A549 (cell line): ENCODE measurements at regions not wholly inside any gene's neighbourhood (a gene's known extent, or its start where the extent isn't known, plus 50 kb on each side); places are given as distances from the start of the nearest gene placed in this dataset.

Source experiments
- ATAC-seq, 2 experiments: fragments of 200-7000 bp in 1 of 2; fragments of >200 bp in 1 of 2; cut with Nextera tagmentation in 1 of 2; cut with Tn5 transposase in 1 of 2; 3 replicates each; pipeline versions ENCODE4 v1.8.0 to v1.9.1; 2018 to 2020; ENCODE audit warnings: mild to moderate bottlenecking in 1 of 2, moderate library complexity in 1 of 2
- CTCF ChIA-PET: fragments of 300-600 bp; sonication (Branson Sonifier 250); formaldehyde crosslinking; extraction: SDS; loops from one replicate; lab custom pipeline; 2021; ENCODE audit warnings: antibody characterized with exemption, inconsistent platforms; lab: Yijun Ruan, JAX
- POLR2A ChIA-PET: fragments of 350-600 bp; formaldehyde crosslinking; extraction: SDS; loops from one replicate; lab custom pipeline; 2021; ENCODE audit warnings: antibody characterized with exemption, inconsistent platforms; lab: Yijun Ruan, JAX
- DNase-seq, 2 experiments: peaks; one replicate each; pipeline versions ENCODE4 v3.0.0 to v3.0.0-alpha.2; 2011 to 2016; ENCODE audit warnings: low read depth in 1 of 2, low spot score in 1 of 2
- FAIRE-seq: peaks from 2 replicates; lab custom pipeline; 2011; peaks lifted over from hg19 to GRCh38; lab: Jason Lieb, UNC
- H3K27ac ChIP-seq, 2 experiments: fragments of >200 bp; sonication (Bioruptor Twin); formaldehyde crosslinking; 3 replicates each; pipeline ENCODE4 v1.5.1; 2016 to 2017
- H3K4me1 ChIP-seq: fragments of >200 bp; sonication (Bioruptor Twin); formaldehyde crosslinking; 3 replicates; pipeline ENCODE4 v1.6.1; 2016
- H3K4me2 ChIP-seq: fragments of >200 bp; sonication (Bioruptor Twin); formaldehyde crosslinking; 3 replicates; pipeline ENCODE4 v1.6.1; 2016
- H3K4me3 ChIP-seq: fragments of >200 bp; sonication (Bioruptor Twin); formaldehyde crosslinking; 3 replicates; pipeline ENCODE4 v1.5.1; 2016
- H3K9me3 ChIP-seq: fragments of >200 bp; sonication (Bioruptor Twin); formaldehyde crosslinking; 3 replicates; pipeline ENCODE4 v1.6.1; 2016
- BHLHE40 ChIP-seq: IDR thresholded peaks from 2 replicates; pipeline ENCODE4 v1.6.1; 2012; ENCODE audit warnings: low read depth, low read length, inconsistent platforms
- EHMT2 ChIP-seq: fragments of 200-600 bp; sonication (generic); IDR thresholded peaks from 2 replicates; pipeline ENCODE4 v1.6.1; 2016; ENCODE audit warnings: antibody characterized with exemption, low read depth, mild to moderate bottlenecking, moderate library complexity
- ESRRA ChIP-seq: fragments of 150-350 bp; IDR thresholded peaks from 2 replicates; pipeline ENCODE4 v1.6.1; 2014; ENCODE audit warnings: mild to moderate bottlenecking, low read length, borderline replicate concordance
- FOXS1 ChIP-seq: fragments of 250-450 bp; sonication (Bioruptor Pico); IDR thresholded peaks from 2 replicates; pipeline ENCODE4 v1.5.0; 2020; ENCODE audit warnings: mild to moderate bottlenecking, moderate library complexity
- HDAC2 ChIP-seq: fragments of 200-600 bp; sonication (generic); IDR thresholded peaks from 2 replicates; pipeline ENCODE4 v1.6.1; 2016
- HEYL ChIP-seq: fragments of 250-450 bp; sonication (Bioruptor Pico); IDR thresholded peaks from 2 replicates; pipeline ENCODE4 v1.8.0; 2021; ENCODE audit warnings: mild to moderate bottlenecking, moderate library complexity
- JUNB ChIP-seq: fragments of >200 bp; sonication (Bioruptor Twin); formaldehyde crosslinking; IDR thresholded peaks from 2 replicates; pipeline ENCODE4 v1.6.1; 2016
- MAFK ChIP-seq: fragments of 450-650 bp; IDR thresholded peaks from 2 replicates; pipeline ENCODE4 v1.6.1; 2014; ENCODE audit not compliant: partially characterized antibody
- NR3C1 ChIP-seq: fragments of >200 bp; sonication (Bioruptor Twin); formaldehyde crosslinking; IDR thresholded peaks from 3 replicates; pipeline ENCODE4 v1.6.1; 2017
- POLR2AphosphoS2 ChIP-seq: conservative IDR thresholded peaks from 2 replicates; pipeline ENCODE4 v1.6.1; 2012; ENCODE audit warnings: low read length, improper control_type of control experiment, inconsistent platforms
- RARB ChIP-seq: fragments of 250-450 bp; sonication (Bioruptor Pico); IDR thresholded peaks from 2 replicates; pipeline ENCODE4 v1.8.0; 2021; ENCODE audit warnings: mild to moderate bottlenecking, moderate library complexity
- RFX5 ChIP-seq: fragments of 450-650 bp; IDR thresholded peaks from 2 replicates; pipeline ENCODE4 v1.7.1; 2014; ENCODE audit warnings: antibody characterized with exemption, mild to moderate bottlenecking, moderate library complexity
- TP53 ChIP-seq: fragments of 250-450 bp; sonication (Bioruptor Pico); IDR thresholded peaks from 2 replicates; pipeline ENCODE4 v1.5.0; 2021; ENCODE audit warnings: mild to moderate bottlenecking, moderate library complexity
- ZC3H11A ChIP-seq: fragments of 450-650 bp; IDR thresholded peaks from 2 replicates; pipeline ENCODE4 v1.6.1; 2014; ENCODE audit warnings: antibody characterized with exemption, mild to moderate bottlenecking
- ZNF302 ChIP-seq: fragments of 250-450 bp; sonication (Bioruptor Pico); IDR thresholded peaks from 2 replicates; pipeline ENCODE4 v1.9.0; 2021; ENCODE audit warnings: inconsistent platforms, mild to moderate bottlenecking, moderate library complexity
- WGBS: methylation state at CpG from one replicate; pipeline ENCODE4 v1.1.6; 2017; ENCODE audit errors: missing lambda C conversion rate; 5-methylcytosine and 5-hydroxymethylcytosine counted together
- TF ChIP-seq, protein P1 (sequence below): fragments of 150-350 bp; IDR thresholded peaks from 2 replicates; pipeline ENCODE4 v1.6.1; 2014; ENCODE audit warnings: low read depth, mild to moderate bottlenecking, low read length
- TF ChIP-seq, protein P2 (sequence below): fragments of 200-600 bp; sonication (generic); IDR thresholded peaks from 2 replicates; pipeline ENCODE4 v1.6.1; 2016; ENCODE audit warnings: antibody characterized with exemption, mild to moderate bottlenecking, moderate library complexity
- TF ChIP-seq, protein P3 (sequence below): fragments of 250-450 bp; sonication (Bioruptor Pico); IDR thresholded peaks from 2 replicates; pipeline ENCODE4 v1.5.0; 2021; ENCODE audit warnings: mild to moderate bottlenecking, moderate library complexity, borderline replicate concordance
- TF ChIP-seq, protein P4 (sequence below): IDR thresholded peaks from 2 replicates; pipeline ENCODE4 v1.6.1; 2012; ENCODE audit warnings: low read depth, borderline replicate concordance

DNA sequence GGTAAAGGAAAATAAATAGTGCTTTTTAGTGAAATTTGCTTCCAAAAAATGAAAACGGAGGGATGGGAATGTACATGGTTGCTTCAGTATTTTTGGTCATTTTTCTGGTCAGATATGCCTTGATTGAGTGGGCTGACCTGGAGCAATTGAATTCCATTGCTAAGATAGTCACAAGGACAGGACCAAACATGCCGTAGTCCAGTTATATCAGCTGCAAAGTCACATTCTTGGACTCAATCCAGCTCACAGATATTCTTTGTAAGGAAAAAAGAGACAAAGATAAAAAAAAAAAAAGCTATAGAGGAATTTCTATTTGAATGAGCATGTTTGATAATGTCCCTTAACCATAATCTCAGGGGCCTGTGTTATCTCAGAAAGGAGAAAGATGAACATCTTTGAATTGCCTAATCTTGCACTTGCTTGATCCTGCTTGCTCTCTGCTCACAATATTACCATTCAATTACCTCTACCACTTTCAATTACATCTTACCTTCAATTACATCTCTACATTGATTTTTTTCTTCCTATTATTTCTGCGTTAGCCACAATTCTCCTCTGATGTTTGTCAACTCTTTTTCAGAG is 75.4 kb upstream of the PACRGL start:
- ATAC-seq (no peak), FAIRE-seq (no peak), DNase-seq (no peak)
- H3K4me2 ChIP-seq, result no peak overlapping the region
- TF ChIP-seq HEYL (CRISPR knock-in tag) (no peak), JUNB (no peak), EHMT2 (no peak), HDAC2 (no peak), FOXS1 (CRISPR knock-in tag) (no peak), ZC3H11A (no peak)
- TF ChIP-seq, protein P1, sequence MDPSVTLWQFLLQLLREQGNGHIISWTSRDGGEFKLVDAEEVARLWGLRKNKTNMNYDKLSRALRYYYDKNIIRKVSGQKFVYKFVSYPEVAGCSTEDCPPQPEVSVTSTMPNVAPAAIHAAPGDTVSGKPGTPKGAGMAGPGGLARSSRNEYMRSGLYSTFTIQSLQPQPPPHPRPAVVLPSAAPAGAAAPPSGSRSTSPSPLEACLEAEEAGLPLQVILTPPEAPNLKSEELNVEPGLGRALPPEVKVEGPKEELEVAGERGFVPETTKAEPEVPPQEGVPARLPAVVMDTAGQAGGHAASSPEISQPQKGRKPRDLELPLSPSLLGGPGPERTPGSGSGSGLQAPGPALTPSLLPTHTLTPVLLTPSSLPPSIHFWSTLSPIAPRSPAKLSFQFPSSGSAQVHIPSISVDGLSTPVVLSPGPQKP, result no peak
- ChIA-PET POLR2A (no interaction called here), CTCF (interaction anchor here (1.5 kb wide), 1 partner anchor 11 kb away, joined by 3 read pairs; no protein-coding TSS in a partner anchor)
- H3K27ac ChIP-seq, result no peak overlapping the region
- H3K4me3 ChIP-seq, result no peak overlapping the region
- H3K9me3 ChIP-seq, result no peaks in the 10 kb centered on the region
- 12% methylated on average over 3 of the region's 3 CpGs for WGBS
- H3K4me1 ChIP-seq, result no peaks in the 10 kb centered on the region

DNA sequence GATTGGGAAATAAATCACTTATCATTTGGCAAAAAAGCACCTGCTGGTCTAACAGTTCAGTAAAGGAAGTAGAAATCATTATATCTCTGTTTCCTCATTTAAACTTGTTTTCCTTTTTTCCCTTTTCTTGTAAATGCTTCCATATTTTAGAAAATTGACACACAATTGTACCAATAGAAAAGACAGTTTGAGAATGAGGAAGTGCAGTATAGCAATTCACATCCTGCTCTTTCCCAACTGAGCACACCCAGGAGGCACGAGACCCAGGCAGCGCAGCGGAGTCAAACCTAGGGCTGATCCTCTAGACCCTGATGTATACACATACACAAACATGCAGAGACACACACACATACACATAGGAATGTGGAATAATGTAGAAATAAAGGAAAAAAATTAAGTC is 74.8 kb upstream of the PACRGL start:
- H3K4me1 ChIP-seq, result no peaks in the 10 kb centered on the region
- DNase-seq (no peak), ATAC-seq (no peak), FAIRE-seq (no peak)
- no peaks in the 10 kb centered on the region for H3K9me3 ChIP-seq
- no peak for TF ChIP-seq JUNB
- TF ChIP-seq, protein P2, sequence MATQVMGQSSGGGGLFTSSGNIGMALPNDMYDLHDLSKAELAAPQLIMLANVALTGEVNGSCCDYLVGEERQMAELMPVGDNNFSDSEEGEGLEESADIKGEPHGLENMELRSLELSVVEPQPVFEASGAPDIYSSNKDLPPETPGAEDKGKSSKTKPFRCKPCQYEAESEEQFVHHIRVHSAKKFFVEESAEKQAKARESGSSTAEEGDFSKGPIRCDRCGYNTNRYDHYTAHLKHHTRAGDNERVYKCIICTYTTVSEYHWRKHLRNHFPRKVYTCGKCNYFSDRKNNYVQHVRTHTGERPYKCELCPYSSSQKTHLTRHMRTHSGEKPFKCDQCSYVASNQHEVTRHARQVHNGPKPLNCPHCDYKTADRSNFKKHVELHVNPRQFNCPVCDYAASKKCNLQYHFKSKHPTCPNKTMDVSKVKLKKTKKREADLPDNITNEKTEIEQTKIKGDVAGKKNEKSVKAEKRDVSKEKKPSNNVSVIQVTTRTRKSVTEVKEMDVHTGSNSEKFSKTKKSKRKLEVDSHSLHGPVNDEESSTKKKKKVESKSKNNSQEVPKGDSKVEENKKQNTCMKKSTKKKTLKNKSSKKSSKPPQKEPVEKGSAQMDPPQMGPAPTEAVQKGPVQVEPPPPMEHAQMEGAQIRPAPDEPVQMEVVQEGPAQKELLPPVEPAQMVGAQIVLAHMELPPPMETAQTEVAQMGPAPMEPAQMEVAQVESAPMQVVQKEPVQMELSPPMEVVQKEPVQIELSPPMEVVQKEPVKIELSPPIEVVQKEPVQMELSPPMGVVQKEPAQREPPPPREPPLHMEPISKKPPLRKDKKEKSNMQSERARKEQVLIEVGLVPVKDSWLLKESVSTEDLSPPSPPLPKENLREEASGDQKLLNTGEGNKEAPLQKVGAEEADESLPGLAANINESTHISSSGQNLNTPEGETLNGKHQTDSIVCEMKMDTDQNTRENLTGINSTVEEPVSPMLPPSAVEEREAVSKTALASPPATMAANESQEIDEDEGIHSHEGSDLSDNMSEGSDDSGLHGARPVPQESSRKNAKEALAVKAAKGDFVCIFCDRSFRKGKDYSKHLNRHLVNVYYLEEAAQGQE, result no peak
- TF ChIP-seq, protein P3, sequence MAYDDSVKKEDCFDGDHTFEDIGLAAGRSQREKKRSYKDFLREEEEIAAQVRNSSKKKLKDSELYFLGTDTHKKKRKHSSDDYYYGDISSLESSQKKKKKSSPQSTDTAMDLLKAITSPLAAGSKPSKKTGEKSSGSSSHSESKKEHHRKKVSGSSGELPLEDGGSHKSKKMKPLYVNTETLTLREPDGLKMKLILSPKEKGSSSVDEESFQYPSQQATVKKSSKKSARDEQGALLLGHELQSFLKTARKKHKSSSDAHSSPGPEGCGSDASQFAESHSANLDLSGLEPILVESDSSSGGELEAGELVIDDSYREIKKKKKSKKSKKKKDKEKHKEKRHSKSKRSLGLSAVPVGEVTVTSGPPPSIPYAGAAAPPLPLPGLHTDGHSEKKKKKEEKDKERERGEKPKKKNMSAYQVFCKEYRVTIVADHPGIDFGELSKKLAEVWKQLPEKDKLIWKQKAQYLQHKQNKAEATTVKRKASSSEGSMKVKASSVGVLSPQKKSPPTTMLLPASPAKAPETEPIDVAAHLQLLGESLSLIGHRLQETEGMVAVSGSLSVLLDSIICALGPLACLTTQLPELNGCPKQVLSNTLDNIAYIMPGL (CRISPR knock-in tag), result no peak
- TF ChIP-seq ESRRA, result no peak
- no peak for TF ChIP-seq ZNF302 (CRISPR knock-in tag)
- no peak for TF ChIP-seq RFX5
- H3K4me2 ChIP-seq, result no peak overlapping the region
- no peak overlapping the region for H3K4me3 ChIP-seq
- WGBS, result 36% methylated on average over 3 of the region's 3 CpGs
- no peak overlapping the region for H3K27ac ChIP-seq
- POLR2A ChIA-PET, result no interaction called here
- CTCF ChIA-PET, result interaction anchor here (1.5 kb wide), 1 partner anchor 11 kb away, joined by 3 read pairs; no protein-coding TSS in a partner anchor

DNA sequence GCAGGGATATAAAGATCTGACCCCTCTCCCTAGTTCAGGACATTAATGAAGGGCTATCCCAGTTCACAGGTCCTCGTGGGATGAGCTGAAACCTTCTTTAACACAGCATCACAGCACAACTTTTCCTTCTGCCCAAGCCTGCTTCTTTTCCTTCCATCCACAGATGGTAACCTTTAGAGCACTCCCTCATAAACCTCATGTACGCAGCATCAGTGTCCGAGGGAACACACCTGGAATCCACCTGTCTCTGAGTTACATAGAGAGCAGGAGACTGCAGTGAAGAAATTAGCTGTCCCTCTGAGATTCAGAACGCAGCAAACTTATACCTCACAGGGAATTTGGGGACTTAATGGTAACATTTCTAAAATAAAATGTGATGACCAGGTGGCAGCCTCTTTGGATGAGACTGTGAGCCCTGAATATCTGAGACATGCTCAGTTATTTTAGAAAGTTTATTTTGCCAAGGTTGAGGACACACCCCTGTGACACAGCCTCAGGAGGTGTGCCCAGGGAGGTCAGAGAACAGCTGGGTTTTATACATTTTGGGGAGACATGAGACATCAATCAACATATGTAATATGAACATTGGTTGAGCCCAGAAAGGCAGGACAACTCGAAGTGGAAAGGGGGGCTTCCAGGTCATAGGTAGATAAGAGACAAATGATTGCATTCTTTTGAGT is 73.8 kb upstream of the PACRGL start:
- POLR2A ChIA-PET, result no interaction called here
- ATAC-seq, result no peak
- 4% methylated on average over 5 of the region's 5 CpGs for WGBS
- Histone ChIP-seq H3K4me1 (no peaks in the 10 kb centered on the region), H3K27ac (no peak overlapping the region)
- no peak for FAIRE-seq
- TF ChIP-seq, protein P4, sequence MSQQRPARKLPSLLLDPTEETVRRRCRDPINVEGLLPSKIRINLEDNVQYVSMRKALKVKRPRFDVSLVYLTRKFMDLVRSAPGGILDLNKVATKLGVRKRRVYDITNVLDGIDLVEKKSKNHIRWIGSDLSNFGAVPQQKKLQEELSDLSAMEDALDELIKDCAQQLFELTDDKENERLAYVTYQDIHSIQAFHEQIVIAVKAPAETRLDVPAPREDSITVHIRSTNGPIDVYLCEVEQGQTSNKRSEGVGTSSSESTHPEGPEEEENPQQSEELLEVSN, result no peak
- TF ChIP-seq ESRRA (no peak), TP53 (CRISPR knock-in tag) (no peak), NR3C1 (no peak), MAFK (no peak), RARB (CRISPR knock-in tag) (no peak), EHMT2 (no peak), BHLHE40 (no peak), HDAC2 (no peak), POLR2AphosphoS2 (no peak)
- TF ChIP-seq, all 56 proteins: peak for 0
- H3K4me3 ChIP-seq, result no peak overlapping the region
- H3K4me2 ChIP-seq, result no peak overlapping the region
- no peaks in the 10 kb centered on the region for H3K9me3 ChIP-seq
- DNase-seq, result no peak
- CTCF ChIA-PET, result no interaction called here
